HG02943 (cell line): ENCODE measurements at regions not wholly inside any gene's neighbourhood (a gene's known extent, or its start where the extent isn't known, plus 50 kb on each side); places are given as distances from the start of the nearest gene placed in this dataset.
"Not testable (repeated sequence)": the region's sequence is repeated elsewhere in the genome, so short reads cannot be mapped to it uniquely, and the experiment has no call there.

Source experiments
- ATAC-seq: cut with Tn5 transposase; IDR thresholded peaks from one replicate; pipeline ENCODE4 v1.9.1; 2021; ENCODE audit warnings: mild to moderate bottlenecking, low read depth, moderate library complexity; ENCODE audit not compliant: unreplicated experiment

DNA sequence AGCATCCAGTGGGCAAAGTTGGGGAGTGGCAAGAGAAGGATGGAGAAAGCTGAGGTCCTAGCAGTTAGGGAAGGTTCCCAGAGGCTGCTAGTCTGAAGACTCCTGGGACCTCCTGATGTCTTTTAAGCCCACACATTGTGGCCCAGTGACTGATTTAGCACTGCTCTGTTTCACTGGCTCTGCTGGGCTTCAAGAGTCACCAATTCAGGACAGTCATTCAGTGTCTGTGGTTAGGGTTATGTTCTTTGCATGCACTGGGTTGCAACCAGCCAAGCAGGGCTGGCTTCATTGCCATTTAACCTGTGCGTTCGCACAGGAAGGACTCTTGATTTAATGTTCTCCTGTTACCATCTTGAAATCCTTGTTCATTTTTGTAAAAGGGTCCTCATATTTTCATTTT is 199.2 kb downstream of the ICOS start:
- ATAC-seq = no peak

DNA sequence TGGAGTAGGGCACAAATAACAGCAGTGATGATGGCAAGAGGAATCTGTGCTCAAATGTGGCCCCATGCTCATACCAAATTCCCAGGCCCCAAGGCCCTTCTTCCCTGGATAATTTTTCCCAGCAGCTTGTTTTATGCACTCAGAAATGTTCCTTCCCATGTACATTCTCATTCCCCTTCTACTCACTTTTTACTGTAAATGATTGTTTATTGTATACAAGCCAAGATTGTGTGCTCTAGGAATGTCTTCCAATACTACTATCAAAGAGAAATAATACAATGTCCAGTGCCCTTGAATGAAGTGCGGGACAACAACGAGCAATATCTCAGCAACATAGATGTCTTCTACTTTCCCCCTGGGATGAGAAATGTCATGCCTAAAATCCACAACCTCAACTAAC is 201.6 kb downstream of the ICOS start:
- no peak for ATAC-seq

DNA sequence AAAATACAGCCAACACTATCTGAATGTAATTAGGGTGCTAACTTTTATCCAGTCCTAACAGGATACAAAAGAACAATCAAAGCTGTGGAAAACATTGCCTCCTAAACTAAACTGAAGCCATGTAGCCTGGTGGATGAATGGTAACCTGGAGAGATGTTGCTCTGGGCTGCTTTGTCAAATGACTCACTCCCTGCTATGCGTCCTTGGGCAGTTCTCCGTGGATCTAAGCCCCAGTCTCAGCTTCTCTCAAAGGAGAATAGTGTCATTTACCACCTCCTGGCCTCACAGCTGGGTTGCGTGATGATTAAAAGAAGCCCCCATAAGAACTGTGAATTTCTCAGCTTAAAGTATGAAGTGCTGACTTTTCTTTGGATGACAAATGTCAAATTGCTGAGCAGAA is 203.7 kb downstream of the ICOS start:
- no peak for ATAC-seq

DNA sequence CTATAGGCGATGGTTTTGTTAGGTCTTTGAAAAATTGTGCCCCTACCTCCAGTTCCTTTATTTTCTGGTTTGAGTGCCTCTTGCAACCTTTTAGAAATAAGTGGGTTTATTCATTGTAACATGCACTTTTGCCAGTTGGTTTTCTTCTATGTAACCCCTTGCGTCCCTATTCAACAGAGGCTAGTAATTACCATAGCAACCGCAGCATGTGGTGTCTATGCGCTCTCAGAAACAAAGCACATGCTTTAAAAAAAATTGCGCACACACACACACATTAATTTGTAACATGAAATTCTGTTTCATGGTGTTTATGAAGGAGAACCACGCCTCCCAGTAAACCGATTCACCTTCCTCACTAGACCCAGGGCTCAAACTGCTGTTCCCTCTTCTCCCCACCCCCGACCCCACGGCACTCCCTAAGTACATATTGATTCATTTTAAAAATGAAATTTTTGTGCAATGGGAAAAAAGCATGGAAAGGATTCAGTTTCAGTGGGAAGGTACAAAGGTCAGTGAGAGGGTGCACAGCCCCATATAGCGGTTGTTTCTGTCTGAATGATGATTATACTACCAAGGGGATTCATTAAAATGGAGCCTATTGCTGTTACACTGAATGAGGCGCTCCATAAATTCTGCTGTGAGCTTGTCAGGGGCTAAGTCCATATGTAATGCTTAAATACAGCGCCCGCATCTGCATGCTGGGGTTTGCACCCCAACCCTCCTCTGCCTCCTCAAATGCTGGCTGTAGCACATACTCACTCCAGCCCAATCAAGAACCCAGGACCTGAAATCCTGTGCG is 206.9 kb downstream of the ICOS start:
- no peak for ATAC-seq

DNA sequence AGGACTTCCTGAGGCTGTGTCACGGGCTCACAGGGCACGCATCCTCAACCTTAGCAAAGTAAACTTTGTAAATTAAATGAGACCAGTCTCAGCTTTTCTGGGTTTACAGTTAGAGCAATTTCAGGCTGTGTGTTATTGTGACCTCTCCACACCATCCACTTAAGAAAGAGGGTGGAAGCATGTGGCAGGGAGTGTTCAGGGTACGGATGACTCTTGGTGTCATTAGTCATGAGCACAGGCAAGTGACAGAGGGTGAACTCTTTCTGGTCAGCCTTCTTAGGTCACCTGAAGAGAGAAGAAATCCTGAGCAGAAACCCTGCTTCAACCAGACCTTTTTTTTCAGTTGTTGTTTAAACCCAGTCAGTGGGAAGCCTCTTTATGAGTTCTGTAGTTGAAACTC is 207.9 kb downstream of the ICOS start:
- no peak for ATAC-seq

DNA sequence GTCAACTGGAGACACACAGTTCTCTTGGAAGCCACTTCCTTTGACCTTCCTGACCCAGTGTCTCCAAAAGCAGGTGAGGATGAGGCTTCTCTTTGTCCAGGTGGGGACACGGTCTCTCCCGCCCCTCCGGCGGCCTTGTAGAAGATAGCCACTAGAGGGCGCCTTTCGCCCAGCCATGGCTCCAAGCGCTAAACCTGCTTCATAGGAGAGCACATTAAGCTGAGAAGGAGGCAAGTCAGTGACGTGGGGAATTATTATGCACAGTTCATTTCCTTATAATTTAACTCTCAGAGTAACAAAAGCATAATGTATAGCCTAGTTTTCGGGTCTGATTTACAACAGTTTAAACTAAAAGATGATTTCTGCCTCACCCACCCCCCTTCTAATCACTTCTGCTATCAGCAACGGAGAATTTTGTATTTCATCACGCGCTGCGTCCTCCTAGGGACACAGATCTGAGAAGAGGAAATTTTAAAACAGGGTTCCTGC is 208.7 kb downstream of the ICOS start:
- peak; percentile 94 for ATAC-seq

DNA sequence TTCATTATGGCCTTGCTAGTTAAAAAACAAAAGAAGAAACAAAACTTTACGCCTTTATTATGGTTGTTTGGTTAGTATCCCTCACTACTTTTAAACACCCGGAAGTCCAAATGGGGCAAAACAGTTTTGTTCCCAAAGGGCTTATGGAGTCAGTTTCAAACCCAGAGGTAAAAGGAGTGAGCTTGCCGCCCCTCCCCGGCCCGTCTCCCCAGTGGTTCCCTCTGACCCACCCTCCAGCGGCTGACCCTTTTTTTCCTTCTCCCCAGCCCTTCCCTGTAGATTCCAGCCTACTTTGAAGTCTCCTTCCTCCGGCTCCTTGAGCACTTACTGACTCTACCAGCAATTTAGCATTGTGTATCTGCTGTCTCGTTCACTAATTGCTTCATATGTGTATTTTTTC is 209.2 kb downstream of the ICOS start:
- ATAC-seq = no peak

DNA sequence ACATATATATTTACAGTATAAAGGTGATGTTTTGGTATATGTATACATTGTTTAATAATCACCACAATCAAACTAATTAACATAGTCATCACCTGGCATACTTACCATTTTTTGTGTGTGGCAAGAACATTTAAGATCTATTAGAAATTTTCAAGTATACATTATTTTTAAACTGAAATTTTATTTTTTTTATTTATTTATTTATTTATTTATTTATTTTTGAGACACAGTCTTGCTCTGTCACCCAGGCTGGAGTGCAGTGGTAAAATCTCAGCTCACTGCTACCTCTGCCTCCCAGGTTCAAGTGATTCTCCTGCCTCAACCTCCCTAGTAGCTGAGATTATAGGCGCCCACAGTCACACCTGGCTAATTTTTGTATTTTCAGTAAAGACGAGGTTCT is 210.5 kb downstream of the ICOS start:
- ATAC-seq = not testable (repeated sequence)

DNA sequence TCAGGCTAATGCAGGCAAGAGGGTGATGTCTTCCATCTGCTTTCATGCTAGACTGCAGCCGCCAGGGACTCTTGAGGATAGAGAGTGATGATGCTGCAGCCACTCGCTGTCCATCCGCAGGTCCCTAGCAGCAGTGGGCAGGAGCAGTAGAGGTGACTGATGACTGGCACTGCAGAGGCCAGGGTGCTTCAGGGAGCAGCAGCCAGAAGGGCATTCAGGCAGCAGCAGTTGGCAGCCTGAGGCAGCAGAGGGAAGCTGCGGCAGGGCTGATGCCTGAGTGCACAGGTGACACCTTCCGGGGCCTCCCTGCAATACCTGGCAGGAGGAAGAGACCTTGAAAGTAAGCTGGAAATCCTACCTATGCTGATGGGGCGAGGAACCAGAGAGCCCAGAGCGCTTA is 214.2 kb downstream of the ICOS start:
- ATAC-seq = no peak

DNA sequence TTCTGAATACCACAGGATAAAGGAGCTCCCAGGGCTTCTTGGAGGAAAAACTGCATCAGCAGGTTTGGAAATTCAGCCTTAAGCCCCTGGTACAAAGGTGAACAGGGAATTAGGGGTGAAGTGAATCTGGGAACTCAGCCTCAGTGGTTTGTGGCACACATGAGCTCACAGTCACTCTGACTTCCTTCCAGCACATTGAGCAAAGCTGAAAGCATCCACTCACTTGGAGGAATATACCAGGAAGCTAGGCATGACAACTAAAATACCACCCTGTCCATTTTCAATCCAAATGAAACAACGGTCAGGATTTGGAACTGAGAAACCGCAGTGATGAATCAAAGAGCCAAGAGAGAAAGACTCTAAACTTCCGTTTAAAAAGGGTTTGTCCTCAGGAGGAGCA is 216.1 kb downstream of the ICOS start:
- ATAC-seq = no peak

DNA sequence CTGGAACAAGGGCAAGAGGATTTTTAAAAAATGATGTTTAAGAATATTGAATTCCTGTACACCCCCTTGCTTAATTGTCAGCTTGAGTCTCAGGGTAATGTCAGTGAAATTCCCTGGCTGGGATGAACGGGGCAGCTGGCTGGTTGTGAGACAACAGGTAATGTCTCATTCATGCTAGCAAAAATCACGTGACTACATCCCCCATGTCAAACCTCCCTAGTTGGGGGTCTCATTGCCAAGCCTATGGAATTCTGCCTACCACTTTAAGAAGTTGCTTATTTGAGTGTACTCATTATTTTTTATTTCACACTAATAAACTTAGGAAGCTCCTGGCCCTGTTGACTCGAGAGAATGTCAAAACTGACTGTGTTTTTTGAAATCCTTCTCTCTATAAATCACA is 218.3 kb downstream of the ICOS start:
- no peak for ATAC-seq

DNA sequence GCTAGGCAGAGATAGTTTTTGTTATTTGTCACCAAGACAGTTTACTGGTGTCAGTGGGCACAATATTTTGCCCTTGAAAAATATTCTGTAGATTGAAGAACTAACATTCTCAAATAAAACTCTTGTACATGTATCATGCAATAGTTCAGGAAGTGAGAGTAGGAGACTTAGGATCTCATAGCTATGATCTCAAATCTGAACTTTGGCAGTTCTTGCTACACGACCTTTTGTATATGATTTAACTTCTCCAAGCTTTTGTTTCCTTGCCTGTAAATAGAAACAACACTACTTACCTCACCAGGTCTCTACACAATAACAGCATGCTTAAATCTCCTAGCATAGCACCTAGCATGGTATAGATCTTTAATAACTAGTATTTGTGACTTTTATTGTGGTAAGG is 219.9 kb downstream of the ICOS start:
- ATAC-seq = no peak

DNA sequence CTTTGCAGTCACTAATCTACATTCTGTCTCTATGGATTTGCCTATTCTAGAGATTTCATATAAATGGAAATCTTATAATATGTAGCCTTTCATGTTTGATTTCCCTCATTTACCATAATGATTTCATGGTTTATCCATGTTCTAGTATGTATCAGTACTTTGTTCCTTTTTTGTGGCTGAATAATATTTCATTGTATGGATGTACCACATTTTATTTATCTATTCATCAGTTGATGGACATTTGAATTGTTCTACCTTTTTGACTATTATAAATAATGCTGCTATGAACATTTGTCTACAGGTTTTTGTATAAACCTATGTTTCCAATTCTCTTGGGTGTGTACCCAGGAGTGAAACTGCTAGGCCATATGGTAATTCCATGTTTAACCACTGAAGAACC is 221.1 kb downstream of the ICOS start:
- no peak for ATAC-seq

DNA sequence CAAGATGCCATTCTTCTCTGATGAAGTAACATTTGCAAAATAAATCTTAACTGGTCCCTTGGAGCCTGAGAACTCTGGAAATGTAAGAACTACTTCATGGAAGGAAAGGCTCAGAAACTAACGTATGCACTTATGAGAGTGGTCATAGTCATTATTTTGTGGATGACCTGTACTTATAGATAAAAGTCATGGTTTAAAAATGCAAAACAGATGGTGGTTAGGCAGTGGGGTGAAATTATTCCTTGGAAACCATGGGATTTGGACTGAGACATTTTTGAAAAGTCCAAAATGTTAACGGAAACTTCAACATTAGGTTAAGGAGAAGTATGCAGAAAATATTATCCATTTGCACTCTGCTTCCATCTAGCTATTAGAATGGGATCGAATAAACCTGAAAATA is 223.0 kb downstream of the ICOS start:
- no peak for ATAC-seq

DNA sequence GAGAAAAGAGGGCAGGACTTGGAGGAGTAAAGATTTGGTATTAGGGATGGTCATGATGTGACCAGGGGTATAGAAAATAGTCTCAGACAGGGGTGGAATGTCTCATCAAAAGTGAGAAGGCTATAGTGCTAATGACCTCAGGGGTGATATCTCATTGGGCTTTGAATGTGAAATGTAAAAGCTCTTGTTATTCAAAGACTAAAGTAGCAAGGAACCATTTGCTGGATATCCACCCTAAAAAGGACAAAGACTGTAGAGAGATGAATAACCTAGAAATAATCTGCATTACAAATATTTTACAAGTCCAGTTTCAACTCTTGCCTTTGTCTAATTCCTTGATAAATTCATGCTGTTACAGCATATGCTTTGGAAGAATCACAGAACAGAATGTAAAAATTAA is 224.4 kb downstream of the ICOS start:
- no peak for ATAC-seq

DNA sequence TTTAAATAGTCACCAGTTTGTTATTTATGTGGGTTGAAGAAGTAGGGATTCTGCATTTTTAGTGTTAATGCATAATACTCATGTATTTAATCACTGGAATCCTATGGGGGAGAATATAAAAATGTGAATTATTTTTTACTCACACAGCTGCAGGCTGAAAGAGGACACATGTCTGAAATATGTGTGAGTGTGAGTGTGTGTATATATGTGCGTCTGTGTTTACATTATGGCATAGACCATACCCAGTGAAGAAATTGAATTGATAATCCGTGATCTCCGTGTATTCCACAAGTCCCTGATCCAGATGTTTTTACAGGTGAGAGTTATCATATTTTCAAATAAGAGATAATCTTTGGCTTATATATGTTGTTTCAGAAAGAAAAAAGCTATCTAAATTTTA is 225.3 kb downstream of the ICOS start:
- ATAC-seq = no peak

DNA sequence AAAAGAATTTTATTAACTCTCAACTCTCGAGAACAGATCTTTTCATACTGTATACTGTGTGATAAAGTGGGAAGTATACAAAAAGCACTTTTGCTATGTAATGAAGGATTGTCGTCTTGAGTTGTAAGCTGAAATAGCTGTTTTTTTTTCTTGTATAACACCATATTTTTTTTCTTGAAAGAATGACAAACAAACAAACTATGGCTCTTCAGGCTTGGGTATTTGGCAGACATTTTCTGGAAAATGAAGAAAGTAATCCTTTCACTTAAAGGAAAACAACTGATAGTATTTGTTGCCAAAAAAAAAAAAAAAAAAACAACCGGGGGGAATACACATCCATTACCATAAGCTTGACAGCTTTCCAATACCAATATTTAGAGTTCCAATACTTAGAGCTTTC is 230.4 kb downstream of the ICOS start:
- ATAC-seq = no peak

DNA sequence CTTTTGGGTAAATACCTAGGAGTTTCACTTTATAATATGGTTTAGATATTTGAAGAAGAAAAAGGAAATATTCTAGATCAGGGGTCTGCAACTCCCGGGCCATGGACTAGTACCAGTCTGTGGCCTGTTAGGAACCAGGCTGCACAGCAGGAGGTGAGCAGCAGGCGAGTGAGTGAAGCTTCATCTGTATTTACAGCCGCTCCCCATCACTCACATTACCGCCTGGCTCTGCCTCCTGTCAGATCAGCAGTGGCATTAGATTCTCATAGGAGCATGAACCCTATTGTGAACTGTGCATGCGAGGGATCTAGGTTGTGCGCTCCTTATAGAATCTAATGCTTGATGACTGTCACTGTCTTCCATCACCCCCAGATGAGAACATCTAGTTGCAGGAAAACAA is 231.1 kb downstream of the ICOS start:
- not testable (repeated sequence) for ATAC-seq

DNA sequence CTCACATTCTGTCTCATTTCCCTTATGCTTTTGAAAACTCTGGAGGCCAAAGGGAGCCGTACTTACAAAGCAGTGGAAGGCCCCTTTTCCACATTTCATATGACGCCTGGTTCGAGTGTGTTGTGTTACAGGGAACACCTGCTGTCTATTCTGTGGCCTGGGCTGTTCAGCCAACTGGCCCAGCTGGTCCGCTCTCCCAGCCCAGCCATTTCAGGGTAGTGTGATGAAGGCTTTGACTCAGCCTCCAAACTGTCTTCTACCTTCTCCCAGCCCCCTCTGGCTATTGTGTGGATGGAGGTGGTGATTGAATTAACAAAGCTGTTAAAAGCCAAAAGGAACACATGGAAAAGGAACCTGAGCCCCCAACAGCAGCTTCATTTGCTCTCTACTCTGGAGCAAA is 233.8 kb downstream of the ICOS start:
- no peak for ATAC-seq

DNA sequence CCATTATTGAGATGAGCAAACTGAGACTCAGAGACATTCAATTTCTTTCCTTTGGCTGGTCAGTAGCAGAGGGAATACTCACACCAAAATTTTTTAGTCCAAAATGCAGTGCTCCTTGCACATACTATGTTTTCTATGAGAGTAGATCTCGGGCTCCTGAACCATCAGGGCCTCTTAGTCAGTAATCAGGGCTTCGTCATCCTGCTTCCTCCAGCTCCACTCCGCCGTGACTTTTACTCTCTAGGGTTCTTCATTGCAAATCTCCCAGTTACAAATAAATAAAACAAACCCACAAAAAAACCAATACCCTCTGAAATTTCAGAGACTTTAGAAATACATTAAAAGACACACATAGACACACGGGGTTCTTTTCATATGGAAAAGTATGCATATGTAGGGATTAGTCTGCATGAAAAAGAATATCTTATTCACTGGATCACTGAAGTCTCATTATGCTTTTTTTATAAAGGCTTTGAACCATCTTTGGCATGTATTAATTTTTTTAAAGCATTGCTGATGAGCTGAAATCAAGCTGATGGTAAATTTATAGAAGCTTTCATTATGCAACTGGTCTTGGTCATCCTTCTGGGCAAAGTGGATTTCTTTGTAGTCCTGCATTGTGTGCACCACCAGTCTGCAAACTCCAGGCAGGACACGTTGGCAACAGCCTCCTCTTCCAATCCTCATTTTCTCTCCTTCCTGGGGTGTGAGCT is 235.0 kb downstream of the ICOS start:
- ATAC-seq = no peak

DNA sequence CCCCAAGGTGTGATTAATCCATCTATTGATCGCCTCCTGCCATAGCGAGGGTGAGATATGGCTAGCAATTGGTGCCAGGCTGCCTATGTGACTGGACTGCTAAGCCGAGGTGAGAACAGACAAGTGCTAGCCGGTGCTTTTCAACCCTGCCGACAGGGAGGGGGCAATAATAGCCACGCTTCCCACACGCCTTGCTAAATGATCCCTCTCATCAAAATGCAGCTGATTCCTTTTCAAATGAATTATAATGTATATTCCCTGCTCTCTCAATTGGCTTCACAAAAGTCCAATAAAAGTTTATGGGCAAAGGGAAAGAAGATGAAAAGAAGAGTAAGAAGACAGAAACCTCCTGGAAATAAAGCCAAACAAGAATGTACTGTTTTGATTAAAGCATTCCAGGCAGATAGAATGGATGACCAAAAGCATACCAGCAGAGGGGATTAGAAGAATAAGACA is 235.6 kb downstream of the ICOS start:
- no peak for ATAC-seq

DNA sequence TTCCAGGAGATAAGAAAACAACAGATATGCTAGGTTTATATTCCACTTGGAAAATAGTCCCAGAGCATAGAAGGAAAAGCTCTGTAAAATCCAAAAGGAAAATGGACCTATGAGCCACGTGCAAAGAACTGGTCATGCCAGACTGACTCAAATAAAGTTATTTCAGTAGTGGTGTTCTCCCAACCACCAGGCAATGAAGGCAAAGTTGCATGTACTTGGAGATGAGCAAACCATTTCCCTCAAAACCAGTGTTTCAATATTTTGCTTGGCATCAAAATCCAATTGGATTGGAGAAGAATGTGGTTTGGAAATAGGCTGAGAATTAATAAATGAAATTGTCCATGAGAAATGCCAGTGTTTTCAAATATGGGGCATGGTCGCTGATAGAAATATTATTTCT is 237.5 kb downstream of the ICOS start:
- no peak for ATAC-seq
